ENCODE measurements at regions not wholly inside any gene's neighbourhood (a gene's known extent, or its start where the extent isn't known, plus 50 kb on each side); places are given as distances from the start of the nearest gene placed in this dataset.

DNA sequence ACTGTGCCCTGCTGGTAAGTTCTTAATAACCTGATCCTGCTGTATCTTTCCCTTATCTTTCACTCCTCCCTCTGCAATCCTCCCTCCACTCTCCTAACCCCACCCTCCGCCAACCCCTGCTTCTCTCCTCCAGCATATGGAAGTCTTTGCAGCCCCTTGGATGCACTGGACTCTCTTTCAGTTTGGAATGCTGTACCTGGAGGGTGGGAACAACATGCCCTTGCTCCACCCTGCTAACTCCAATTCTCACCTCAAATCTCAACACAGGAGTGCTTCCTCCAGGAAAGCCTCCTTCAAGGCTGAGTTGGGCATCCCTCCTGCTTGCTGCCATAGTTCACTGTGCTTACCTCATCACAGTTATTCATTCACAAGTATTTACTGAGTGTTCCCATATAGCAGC lies 52.8 kb upstream of the LDLRAD3 start:
- no peak for TF ChIP-seq POLR2A (IDR thresholded peaks at IDR 0.05)
- TF ChIP-seq, protein P1, sequence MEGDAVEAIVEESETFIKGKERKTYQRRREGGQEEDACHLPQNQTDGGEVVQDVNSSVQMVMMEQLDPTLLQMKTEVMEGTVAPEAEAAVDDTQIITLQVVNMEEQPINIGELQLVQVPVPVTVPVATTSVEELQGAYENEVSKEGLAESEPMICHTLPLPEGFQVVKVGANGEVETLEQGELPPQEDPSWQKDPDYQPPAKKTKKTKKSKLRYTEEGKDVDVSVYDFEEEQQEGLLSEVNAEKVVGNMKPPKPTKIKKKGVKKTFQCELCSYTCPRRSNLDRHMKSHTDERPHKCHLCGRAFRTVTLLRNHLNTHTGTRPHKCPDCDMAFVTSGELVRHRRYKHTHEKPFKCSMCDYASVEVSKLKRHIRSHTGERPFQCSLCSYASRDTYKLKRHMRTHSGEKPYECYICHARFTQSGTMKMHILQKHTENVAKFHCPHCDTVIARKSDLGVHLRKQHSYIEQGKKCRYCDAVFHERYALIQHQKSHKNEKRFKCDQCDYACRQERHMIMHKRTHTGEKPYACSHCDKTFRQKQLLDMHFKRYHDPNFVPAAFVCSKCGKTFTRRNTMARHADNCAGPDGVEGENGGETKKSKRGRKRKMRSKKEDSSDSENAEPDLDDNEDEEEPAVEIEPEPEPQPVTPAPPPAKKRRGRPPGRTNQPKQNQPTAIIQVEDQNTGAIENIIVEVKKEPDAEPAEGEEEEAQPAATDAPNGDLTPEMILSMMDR (IDR thresholded peaks at IDR 0.05), result no peak
- no peak for TF ChIP-seq POLR2AphosphoS5 (IDR thresholded peaks at IDR 0.05)

Measured in suprapubic skin (tissue), 4 donors.